ENCODE measurements at regions not wholly inside any gene's neighbourhood (a gene's known extent, or its start where the extent isn't known, plus 50 kb on each side); places are given as distances from the start of the nearest gene placed in this dataset.
"Not testable (repeated sequence)": the region's sequence is repeated elsewhere in the genome, so short reads cannot be mapped to it uniquely, and the experiment has no call there.

DNA sequence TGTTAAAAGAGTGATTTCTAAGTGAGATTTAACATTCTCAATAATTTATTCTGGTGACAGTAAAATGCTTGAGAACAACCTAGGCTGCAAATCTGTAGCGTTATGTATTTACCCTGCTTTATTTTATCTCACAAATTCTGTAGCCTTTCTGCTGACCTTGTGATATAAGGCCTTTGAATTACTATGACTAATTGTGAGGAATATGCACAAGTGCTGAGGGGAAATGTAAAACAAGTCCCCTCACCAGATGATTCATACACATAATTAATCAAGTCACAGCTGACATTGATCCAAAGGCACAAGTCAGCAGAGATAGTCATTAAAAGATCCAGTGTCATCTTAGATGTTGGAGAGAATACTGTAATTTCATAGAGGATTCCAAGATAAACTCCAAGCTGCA lies 992.7 kb upstream of the USP15 start:
- TF ChIP-seq, protein P1, sequence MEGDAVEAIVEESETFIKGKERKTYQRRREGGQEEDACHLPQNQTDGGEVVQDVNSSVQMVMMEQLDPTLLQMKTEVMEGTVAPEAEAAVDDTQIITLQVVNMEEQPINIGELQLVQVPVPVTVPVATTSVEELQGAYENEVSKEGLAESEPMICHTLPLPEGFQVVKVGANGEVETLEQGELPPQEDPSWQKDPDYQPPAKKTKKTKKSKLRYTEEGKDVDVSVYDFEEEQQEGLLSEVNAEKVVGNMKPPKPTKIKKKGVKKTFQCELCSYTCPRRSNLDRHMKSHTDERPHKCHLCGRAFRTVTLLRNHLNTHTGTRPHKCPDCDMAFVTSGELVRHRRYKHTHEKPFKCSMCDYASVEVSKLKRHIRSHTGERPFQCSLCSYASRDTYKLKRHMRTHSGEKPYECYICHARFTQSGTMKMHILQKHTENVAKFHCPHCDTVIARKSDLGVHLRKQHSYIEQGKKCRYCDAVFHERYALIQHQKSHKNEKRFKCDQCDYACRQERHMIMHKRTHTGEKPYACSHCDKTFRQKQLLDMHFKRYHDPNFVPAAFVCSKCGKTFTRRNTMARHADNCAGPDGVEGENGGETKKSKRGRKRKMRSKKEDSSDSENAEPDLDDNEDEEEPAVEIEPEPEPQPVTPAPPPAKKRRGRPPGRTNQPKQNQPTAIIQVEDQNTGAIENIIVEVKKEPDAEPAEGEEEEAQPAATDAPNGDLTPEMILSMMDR (IDR thresholded peaks at IDR 0.05): no peak
- no peak for TF ChIP-seq ZFX (IDR thresholded peaks at IDR 0.05; ENCODE audit: borderline replicate concordance)

DNA sequence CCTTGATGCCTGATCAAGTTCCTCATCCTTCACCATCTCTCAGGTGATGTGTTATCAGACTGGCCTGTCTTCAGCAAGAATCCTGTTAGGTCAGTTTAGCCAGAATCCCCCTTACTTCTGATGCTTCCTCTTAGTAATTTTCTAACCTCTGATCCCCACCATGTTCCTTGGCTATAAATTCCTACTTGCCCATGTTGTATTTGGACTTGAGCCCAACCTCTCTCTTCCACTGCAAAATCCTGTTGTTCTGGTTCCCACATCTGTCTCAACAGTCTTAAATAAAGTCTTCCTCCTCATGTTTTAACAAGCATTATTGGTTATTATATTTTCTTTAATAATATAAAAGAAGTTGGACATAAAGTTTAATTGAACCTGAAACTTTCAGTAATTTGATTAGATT lies 987.8 kb upstream of the USP15 start:
- no peak overlapping the region for H3K27ac ChIP-seq
- TF ChIP-seq, protein P1 (IDR thresholded peaks at IDR 0.05): no peak
- TF ChIP-seq ZFX (IDR thresholded peaks at IDR 0.05; ENCODE audit: borderline replicate concordance): no peak

More for the DNA sequence above, 992.7 kb upstream of the USP15 start:
- H3K27ac ChIP-seq: no peak overlapping the region

DNA sequence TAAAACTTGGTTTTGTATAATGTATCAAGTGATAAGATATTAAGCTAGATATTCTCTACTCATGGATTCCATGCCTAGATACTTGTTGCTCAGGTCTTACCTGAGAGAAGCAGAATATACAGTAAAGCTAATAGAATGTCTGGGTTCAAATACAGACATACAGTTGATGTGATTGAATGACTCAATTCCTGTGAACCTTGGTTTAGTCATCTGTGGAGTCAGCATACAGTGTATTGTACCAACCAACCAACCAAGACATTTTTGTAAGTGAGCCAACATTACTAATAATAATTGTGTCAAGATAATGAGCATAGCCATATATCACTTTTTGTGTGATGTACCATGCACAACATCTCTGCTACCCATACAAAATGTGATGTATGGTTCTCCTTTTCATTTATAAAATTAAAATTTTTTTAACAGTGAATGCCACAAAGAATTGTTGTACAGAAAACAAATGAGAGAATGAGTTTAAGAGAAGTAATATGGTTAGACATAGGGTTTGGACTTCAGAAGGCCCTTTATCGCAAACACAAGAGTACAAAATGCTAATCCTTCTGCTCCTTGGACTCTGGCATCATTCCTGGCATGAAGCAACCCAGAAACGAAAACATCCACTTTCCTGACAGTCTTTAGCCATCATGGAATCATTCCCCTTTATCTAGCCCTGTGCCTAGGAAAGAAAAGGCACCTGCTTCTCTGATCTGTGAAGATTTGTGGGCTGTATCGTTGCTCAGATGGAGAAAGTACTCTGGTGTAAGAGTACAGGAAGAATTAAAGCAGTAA lies 977.2 kb upstream of the USP15 start:
- H3K27ac ChIP-seq: no peak overlapping the region
- TF ChIP-seq, protein P1 (IDR thresholded peaks at IDR 0.05): no peak
- no peak for TF ChIP-seq ZFX (IDR thresholded peaks at IDR 0.05; ENCODE audit: borderline replicate concordance)

DNA sequence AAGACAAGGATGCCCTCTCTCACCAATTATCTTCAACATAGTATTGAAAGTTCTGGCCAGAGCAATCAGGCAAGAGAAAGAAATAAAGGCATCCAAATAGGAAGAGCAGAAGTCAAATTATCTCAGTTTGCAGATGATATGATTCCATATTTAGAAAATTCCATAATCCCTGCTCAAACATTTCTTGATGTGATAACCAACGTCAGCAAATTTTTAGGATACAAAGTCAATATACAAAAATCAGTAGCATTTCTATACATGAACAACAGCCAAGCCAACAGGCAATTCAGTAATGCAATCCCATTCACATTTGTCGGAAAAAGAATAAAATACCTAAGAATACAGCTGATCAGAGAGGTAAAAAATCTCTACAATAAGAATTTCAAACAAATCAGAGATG lies 969.7 kb upstream of the USP15 start:
- H3K27ac ChIP-seq: no peak overlapping the region
- TF ChIP-seq, protein P1 (IDR thresholded peaks at IDR 0.05): no peak
- no peak for TF ChIP-seq ZFX (IDR thresholded peaks at IDR 0.05; ENCODE audit: borderline replicate concordance)

DNA sequence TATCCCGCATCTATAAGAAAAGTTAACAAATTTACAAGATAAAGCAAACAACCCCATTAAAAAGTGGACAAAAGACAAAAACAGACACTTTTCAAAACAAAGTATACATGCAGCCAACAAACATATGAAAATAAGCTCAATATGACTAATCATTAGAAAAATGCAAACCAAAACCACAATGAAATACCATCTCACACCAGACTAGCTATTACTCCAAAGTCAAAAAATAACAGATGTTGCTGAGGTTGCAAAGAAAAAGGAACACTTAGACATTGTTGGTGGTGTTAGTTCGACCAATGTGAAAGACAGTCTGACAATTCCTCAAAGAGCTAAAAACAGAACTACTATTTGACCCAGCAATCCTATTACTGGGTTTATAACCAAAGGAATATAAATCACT lies 968.6 kb upstream of the USP15 start:
- no peak for TF ChIP-seq ZFX (IDR thresholded peaks at IDR 0.05; ENCODE audit: borderline replicate concordance)
- TF ChIP-seq, protein P1 (IDR thresholded peaks at IDR 0.05): no peak
- H3K27ac ChIP-seq: no peak overlapping the region

DNA sequence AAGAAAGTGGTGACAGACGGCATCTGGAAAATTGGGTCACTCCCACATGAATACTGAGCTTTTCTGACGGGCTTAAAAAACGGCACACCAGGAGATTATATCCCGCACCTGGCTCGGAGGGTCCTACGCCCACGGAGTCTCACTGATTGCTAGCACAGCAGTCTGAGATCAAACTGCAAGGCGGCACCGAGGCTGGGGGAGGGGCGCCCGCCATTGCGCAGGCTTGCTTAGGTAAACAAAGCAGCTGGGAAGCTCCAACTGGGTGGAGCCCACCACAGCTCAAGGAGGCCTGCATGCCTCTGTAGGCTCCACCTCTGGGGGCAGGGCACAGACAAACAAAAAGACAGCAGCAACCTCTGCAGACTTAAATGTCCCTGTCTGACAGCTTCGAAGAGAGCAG lies 966.2 kb upstream of the USP15 start:
- H3K27ac ChIP-seq: not testable (repeated sequence)

DNA sequence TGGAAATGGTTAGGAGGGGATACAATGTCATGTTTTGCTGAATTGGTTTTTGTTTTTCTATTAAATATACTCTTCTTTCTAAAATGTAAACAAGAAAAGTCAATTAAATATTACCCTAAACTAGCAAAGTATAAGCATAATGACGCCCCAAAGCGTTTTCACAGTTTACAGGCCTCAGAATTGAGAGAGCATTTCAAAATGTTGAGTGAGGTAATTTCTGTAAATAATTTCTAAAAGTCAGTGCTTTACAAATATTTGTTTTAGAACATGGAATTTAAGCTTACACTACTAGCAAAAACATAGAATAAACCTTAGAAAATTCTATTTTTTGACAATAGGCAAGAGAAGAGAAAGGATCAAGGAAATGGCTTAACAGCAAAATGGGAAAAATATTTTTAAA lies 958.4 kb upstream of the USP15 start:
- TF ChIP-seq ZFX (IDR thresholded peaks at IDR 0.05; ENCODE audit: borderline replicate concordance): no peak
- TF ChIP-seq, protein P1 (IDR thresholded peaks at IDR 0.05): no peak
- H3K27ac ChIP-seq: no peak overlapping the region

DNA sequence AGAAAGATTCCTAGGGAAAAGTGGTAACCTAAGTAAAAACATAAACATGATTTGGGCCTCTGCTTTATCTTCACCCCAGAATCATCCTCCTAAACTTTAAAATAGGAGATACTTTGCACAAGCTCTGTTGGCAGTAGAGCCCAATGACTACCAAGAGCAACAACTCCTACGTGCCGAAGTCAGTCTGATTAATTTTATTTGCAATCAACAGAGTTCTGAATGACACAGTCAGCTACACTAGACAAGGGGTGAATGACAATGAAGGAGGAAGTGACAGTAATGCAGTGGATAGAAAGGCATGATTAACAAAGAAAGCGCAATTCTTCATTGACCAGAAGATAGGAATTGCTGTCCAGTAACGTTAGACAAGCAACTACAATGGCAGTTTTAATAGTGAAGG lies 957.9 kb upstream of the USP15 start:
- TF ChIP-seq, protein P1 (IDR thresholded peaks at IDR 0.05): no peak
- TF ChIP-seq ZFX (IDR thresholded peaks at IDR 0.05; ENCODE audit: borderline replicate concordance): no peak
- no peak overlapping the region for H3K27ac ChIP-seq

Measured in 22Rv1 (cell line).